Smooth muscle cell (in vitro differentiated cells): ENCODE measurements at regions not wholly inside any gene's neighbourhood (a gene's known extent, or its start where the extent isn't known, plus 50 kb on each side); places are given as distances from the start of the nearest gene placed in this dataset.

Experiments
- DNase-seq: peaks from one replicate; lab custom pipeline; 2025; ENCODE audit not compliant: unreplicated experiment; lab: John Stamatoyannopoulos, UW
- H2AFZ ChIP-seq: fragments of 200-600 bp; sonication (generic); 2 replicates; pipeline ENCODE4 v1.6.0; 2016; ENCODE audit warnings: antibody characterized with exemption, low read depth, mild to moderate bottlenecking
- H3F3A ChIP-seq: fragments of 200-600 bp; sonication (generic); 2 replicates; pipeline ENCODE4 v1.6.0; 2017; ENCODE audit warnings: antibody characterized with exemption, low read depth
- H3K27ac ChIP-seq: fragments of 200-600 bp; sonication (generic); 2 replicates; pipeline ENCODE4 v1.5.1; 2016; ENCODE audit warnings: low read depth, mild to moderate bottlenecking
- H3K27me3 ChIP-seq: fragments of 200-600 bp; sonication (generic); 2 replicates; pipeline ENCODE4 v1.6.1; 2016; ENCODE audit warnings: low read depth, mild to moderate bottlenecking
- H3K36me3 ChIP-seq: fragments of 200-600 bp; sonication (generic); 2 replicates; pipeline ENCODE4 v1.5.1; 2016; ENCODE audit warnings: low read depth
- H3K4me1 ChIP-seq: fragments of 200-600 bp; sonication (generic); 2 replicates; pipeline ENCODE4 v1.5.1; 2016; ENCODE audit warnings: low read depth
- H3K4me2 ChIP-seq: fragments of 200-600 bp; sonication (generic); 2 replicates; pipeline ENCODE4 v1.6.0; 2016; ENCODE audit warnings: mild to moderate bottlenecking
- H3K4me3 ChIP-seq: fragments of 200-600 bp; sonication (generic); 2 replicates; pipeline ENCODE4 v1.5.1; 2016; ENCODE audit warnings: mild to moderate bottlenecking
- H3K79me2 ChIP-seq: fragments of 200-600 bp; sonication (generic); 2 replicates; pipeline ENCODE4 v1.6.0; 2016; ENCODE audit warnings: low read depth, mild to moderate bottlenecking
- H3K9ac ChIP-seq: fragments of 200-600 bp; sonication (generic); 2 replicates; pipeline ENCODE4 v1.6.0; 2016; ENCODE audit warnings: low read depth
- H3K9me3 ChIP-seq: fragments of 200-600 bp; sonication (generic); replicated peaks from 2 replicates; pipeline ENCODE4 v1.5.1; 2016; ENCODE audit warnings: low read depth
- H4K20me1 ChIP-seq: fragments of 200-600 bp; sonication (generic); 2 replicates; pipeline ENCODE4 v1.6.0; 2016; ENCODE audit warnings: low read depth
- CTCF ChIP-seq: fragments of 200-600 bp; sonication (generic); IDR thresholded peaks from 2 replicates; pipeline ENCODE4 v1.5.1; 2017; ENCODE audit warnings: borderline replicate concordance, mild to moderate bottlenecking, antibody characterized with exemption; ENCODE audit not compliant: insufficient read depth, poor library complexity, severe bottlenecking
- WGBS: methylation state at CpG from one replicate; pipeline ENCODE4 v1.1.7; 2016; ENCODE audit warnings: low lambda C conversion rate; 5-methylcytosine and 5-hydroxymethylcytosine counted together

DNA sequence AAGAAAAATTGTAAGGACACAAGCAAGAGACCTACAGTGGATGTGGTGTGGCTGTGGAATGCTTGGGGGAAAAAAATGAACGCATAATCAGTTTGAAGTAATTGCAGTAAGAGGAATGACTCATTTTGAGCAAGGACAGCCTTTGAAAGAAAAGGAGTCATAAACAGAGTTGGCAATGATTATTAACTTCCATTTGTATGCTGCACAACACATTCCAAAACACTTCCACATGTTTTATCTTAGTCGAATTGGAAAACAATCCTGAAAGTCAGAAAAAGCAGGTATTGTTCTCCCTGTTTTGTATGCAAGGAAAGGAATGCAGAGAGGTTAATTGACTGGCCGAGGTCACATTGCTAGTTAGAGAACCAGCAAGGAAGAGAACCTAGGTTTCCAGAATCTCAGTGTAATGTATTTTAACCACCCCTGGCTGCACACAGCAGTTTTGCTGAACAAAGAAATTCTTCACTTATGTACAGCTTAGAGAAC, 630.0 kb upstream of the MIR17HG start:
- no peak overlapping the region for H3K9ac ChIP-seq
- H3K27me3 ChIP-seq, result no peaks in the 10 kb centered on the region
- no peaks in the 10 kb centered on the region for H3K79me2 ChIP-seq
- peak overlapping the region; percentile 4 for H2AFZ ChIP-seq
- no peaks in the 10 kb centered on the region for H4K20me1 ChIP-seq
- H3K36me3 ChIP-seq, result no peaks in the 10 kb centered on the region
- no peak for TF ChIP-seq CTCF
- H3K27ac ChIP-seq, result peak overlapping the region; percentile 61
- no peaks in the 10 kb centered on the region for H3K9me3 ChIP-seq
- WGBS, result 22% methylated on average over 3 of the region's 3 CpGs
- peak overlapping the region; percentile 77 for H3K4me2 ChIP-seq
- H3K4me1 ChIP-seq, result peaks cover 22% of the 10 kb centered on the region
- peaks cover 3% of the 10 kb centered on the region for H3F3A ChIP-seq
- no peak overlapping the region for H3K4me3 ChIP-seq
- no peak for DNase-seq

- Histone ChIP-seq H3K27me3 (no peaks in the 10 kb centered on the region), H3K4me2 (no peak overlapping the region), H4K20me1 (no peaks in the 10 kb centered on the region), H3K9me3 (no peaks in the 10 kb centered on the region), H3K9ac (no peak overlapping the region), H3F3A (peaks cover 3% of the 10 kb centered on the region), H2AFZ (peak overlapping the region; percentile 36), H3K27ac (no peak overlapping the region), H3K4me3 (no peak overlapping the region), H3K4me1 (peaks cover 27% of the 10 kb centered on the region), H3K36me3 (no peaks in the 10 kb centered on the region), H3K79me2 (no peaks in the 10 kb centered on the region)
- no peak for TF ChIP-seq CTCF
- DNase-seq, result no peak
- WGBS, result 77% methylated on average over 3 of the region's 3 CpGs
These were observed 628.0 kb upstream of the MIR17HG start for GRCh38 chr13:90719461-90719860.

DNA sequence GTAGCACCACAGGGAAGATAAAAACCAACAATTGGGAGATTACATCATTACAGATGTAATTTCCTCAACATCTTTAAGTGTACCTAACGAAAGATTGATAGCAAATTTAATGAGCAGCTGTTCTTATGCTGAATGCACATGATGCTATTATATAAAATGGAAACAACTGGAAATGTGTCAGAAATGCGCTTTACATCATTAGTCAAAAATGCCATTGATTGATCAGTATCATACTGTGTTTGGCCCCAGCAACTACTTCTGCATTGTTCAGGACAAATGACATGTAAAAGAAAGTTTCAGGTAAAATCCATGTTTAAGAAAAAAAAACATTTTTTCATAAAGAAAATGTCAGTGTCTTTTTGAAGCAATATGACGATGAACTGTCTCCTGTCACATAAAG, 625.5 kb upstream of the MIR17HG start:
- Histone ChIP-seq H4K20me1 (no peaks in the 10 kb centered on the region), H3F3A (peaks cover under 1% of the 10 kb centered on the region), H3K36me3 (no peaks in the 10 kb centered on the region), H3K27ac (no peak overlapping the region), H3K9me3 (no peaks in the 10 kb centered on the region), H3K4me3 (no peak overlapping the region), H3K79me2 (no peaks in the 10 kb centered on the region), H3K27me3 (no peaks in the 10 kb centered on the region), H2AFZ (no peak overlapping the region), H3K4me1 (peaks cover 25% of the 10 kb centered on the region), H3K4me2 (no peak overlapping the region), H3K9ac (no peak overlapping the region)
- DNase-seq, result no peak
- WGBS, result 75% methylated on average over 3 of the region's 3 CpGs
- no peak for TF ChIP-seq CTCF

GRCh38 chr13:90723381-90723780, 624.1 kb upstream of the MIR17HG start:
- Histone ChIP-seq H3K36me3 (no peaks in the 10 kb centered on the region), H2AFZ (no peak overlapping the region), H4K20me1 (no peaks in the 10 kb centered on the region), H3K27me3 (no peaks in the 10 kb centered on the region), H3K9ac (no peak overlapping the region), H3K9me3 (no peaks in the 10 kb centered on the region), H3F3A (no peaks in the 10 kb centered on the region), H3K79me2 (no peaks in the 10 kb centered on the region), H3K4me3 (no peak overlapping the region), H3K27ac (peak overlapping the region; percentile 33), H3K4me2 (peak overlapping the region; percentile 72), H3K4me1 (peaks cover 10% of the 10 kb centered on the region)
- no peak for TF ChIP-seq CTCF
- DNase-seq, result no peak
- 85% methylated on average over 1 of the region's 1 CpG for WGBS
